Osteoblast (primary cell): ENCODE measurements at regions not wholly inside any gene's neighbourhood (a gene's known extent, or its start where the extent isn't known, plus 50 kb on each side); places are given as distances from the start of the nearest gene placed in this dataset.

Experiments used
- DNase-seq: peaks from one replicate; pipeline ENCODE4 v3.0.0; 2011; ENCODE audit warnings: low spot score, mixed read lengths; ENCODE audit not compliant: insufficient read length; ENCODE audit errors: missing footprints
- H2AFZ ChIP-seq: 2 replicates; pipeline ENCODE4 v1.6.0; 2011; ENCODE audit warnings: mild to moderate bottlenecking, low read length
- H3K27ac ChIP-seq: 2 replicates; pipeline ENCODE4 v1.5.1; 2011; ENCODE audit warnings: mild to moderate bottlenecking, low read depth, low read length, moderate library complexity
- H3K27me3 ChIP-seq: 2 replicates; pipeline ENCODE4 v1.6.0; 2012; ENCODE audit warnings: mild to moderate bottlenecking, control low read depth, inconsistent platforms, low read length, moderate library complexity; ENCODE audit not compliant: insufficient read depth
- H3K36me3 ChIP-seq: 2 replicates; pipeline ENCODE4 v1.5.1; 2011; ENCODE audit warnings: mild to moderate bottlenecking, low read length, control low read depth, moderate library complexity; ENCODE audit not compliant: insufficient read depth
- H3K4me1 ChIP-seq: 2 replicates; pipeline ENCODE4 v1.5.1; 2011; ENCODE audit warnings: mild to moderate bottlenecking, low read length, control low read depth, moderate library complexity; ENCODE audit not compliant: insufficient read depth
- H3K4me2 ChIP-seq: 2 replicates; pipeline ENCODE4 v1.6.0; 2011; ENCODE audit warnings: mild to moderate bottlenecking, low read length; ENCODE audit not compliant: insufficient read depth
- H3K4me3 ChIP-seq: fragments of 200-600 bp; sonication (generic); 3 replicates; pipeline ENCODE4 v1.5.1; 2012; ENCODE audit warnings: mild to moderate bottlenecking, low read length, inconsistent platforms; ENCODE audit not compliant: insufficient read depth
- H3K79me2 ChIP-seq: 2 replicates; pipeline ENCODE4 v1.6.0; 2012; ENCODE audit warnings: mild to moderate bottlenecking, low read length, control low read depth, inconsistent platforms; ENCODE audit not compliant: insufficient read depth
- H3K9me3 ChIP-seq: 2 replicates; pipeline ENCODE4 v1.5.1; 2011; ENCODE audit warnings: low read depth, low read length, control low read depth
- H4K20me1 ChIP-seq: 2 replicates; pipeline ENCODE4 v1.6.0; 2012; ENCODE audit warnings: mild to moderate bottlenecking, low read length, control low read depth; ENCODE audit not compliant: insufficient read depth
- TF ChIP-seq, protein P1 (sequence below): IDR thresholded peaks from 2 replicates; pipeline ENCODE4 v1.5.1; 2011; ENCODE audit warnings: mild to moderate bottlenecking, low read depth, low read length, moderate library complexity; ENCODE audit errors: extremely low read depth

DNA sequence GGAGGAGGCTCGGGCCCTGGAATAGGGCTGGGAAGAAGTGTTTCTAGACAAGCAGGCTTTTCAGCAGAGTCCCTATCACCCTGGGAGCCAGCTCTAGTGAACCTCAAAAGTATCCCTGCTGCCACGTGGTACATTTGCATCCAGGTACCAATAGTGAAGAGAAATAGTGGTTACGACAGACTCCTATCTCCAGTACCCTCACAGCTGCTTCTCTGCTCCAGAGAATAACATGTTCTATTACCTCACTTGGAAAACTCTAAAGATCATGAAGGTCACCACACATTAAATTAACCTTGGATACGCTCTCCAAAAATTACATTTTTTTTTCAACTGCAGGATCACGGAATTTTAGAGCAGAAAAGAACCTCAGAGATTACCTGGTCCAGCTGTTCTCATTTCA lies 230.4 kb upstream of the PLD5 start:
- Histone ChIP-seq H3K4me3 (no peak overlapping the region), H3K36me3 (no peaks in the 10 kb centered on the region), H3K27ac (no peak overlapping the region), H3K27me3 (no peaks in the 10 kb centered on the region), H3K9me3 (no peaks in the 10 kb centered on the region), H2AFZ (no peak overlapping the region), H4K20me1 (no peaks in the 10 kb centered on the region), H3K4me1 (no peaks in the 10 kb centered on the region), H3K4me2 (no peak overlapping the region), H3K79me2 (no peaks in the 10 kb centered on the region)
- no peak for DNase-seq
- TF ChIP-seq, protein P1, sequence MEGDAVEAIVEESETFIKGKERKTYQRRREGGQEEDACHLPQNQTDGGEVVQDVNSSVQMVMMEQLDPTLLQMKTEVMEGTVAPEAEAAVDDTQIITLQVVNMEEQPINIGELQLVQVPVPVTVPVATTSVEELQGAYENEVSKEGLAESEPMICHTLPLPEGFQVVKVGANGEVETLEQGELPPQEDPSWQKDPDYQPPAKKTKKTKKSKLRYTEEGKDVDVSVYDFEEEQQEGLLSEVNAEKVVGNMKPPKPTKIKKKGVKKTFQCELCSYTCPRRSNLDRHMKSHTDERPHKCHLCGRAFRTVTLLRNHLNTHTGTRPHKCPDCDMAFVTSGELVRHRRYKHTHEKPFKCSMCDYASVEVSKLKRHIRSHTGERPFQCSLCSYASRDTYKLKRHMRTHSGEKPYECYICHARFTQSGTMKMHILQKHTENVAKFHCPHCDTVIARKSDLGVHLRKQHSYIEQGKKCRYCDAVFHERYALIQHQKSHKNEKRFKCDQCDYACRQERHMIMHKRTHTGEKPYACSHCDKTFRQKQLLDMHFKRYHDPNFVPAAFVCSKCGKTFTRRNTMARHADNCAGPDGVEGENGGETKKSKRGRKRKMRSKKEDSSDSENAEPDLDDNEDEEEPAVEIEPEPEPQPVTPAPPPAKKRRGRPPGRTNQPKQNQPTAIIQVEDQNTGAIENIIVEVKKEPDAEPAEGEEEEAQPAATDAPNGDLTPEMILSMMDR: no peak

DNA sequence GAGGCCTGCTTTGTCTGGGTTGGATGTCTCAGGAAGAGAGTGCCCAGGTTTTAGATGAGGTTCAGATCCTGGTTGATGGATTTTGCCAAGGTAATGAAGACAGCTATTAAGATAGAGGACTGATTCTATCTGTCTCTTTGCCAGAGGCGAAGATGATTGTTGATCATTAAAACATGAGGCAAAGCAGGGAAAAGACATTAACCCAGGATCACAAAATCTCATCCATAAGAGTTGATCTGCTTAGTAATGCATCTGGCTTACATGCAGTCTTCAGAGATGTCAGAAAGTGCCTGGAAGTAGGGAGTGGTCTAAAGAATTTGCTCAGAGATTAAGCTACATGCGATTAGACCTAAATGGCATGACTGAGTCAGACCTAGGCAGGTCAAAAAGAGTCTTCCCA lies 229.6 kb upstream of the PLD5 start:
- Histone ChIP-seq H3K4me2 (no peak overlapping the region), H3K4me1 (no peaks in the 10 kb centered on the region), H3K27ac (no peak overlapping the region), H3K27me3 (no peaks in the 10 kb centered on the region), H3K9me3 (no peaks in the 10 kb centered on the region), H3K4me3 (no peak overlapping the region), H3K79me2 (no peaks in the 10 kb centered on the region), H4K20me1 (no peaks in the 10 kb centered on the region), H2AFZ (no peak overlapping the region), H3K36me3 (no peaks in the 10 kb centered on the region)
- no peak for DNase-seq
- TF ChIP-seq, protein P1: no peak

DNA sequence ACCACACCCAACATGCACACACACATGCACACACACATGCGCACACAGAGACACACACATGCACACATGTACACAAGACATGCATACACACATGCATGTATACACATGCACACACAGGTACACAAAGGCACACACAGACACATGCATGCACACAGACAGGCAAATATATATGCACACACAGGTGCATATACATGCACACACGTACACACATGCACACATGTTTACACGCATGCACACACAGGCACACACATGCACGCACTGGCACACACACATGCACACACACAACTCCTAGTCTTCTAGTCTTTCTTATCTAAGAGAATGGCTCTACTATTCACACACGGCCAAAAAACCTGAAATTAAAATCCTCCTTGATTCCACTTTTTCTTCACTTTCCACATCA lies 222.7 kb upstream of the PLD5 start:
- Histone ChIP-seq H3K4me2 (no peak overlapping the region), H4K20me1 (no peaks in the 10 kb centered on the region), H3K4me3 (no peak overlapping the region), H3K4me1 (no peaks in the 10 kb centered on the region), H3K27ac (no peak overlapping the region), H3K79me2 (no peaks in the 10 kb centered on the region), H2AFZ (no peak overlapping the region), H3K9me3 (peaks cover 3% of the 10 kb centered on the region), H3K36me3 (no peaks in the 10 kb centered on the region), H3K27me3 (no peaks in the 10 kb centered on the region)
- TF ChIP-seq, protein P1: no peak
- DNase-seq: no peak

DNA sequence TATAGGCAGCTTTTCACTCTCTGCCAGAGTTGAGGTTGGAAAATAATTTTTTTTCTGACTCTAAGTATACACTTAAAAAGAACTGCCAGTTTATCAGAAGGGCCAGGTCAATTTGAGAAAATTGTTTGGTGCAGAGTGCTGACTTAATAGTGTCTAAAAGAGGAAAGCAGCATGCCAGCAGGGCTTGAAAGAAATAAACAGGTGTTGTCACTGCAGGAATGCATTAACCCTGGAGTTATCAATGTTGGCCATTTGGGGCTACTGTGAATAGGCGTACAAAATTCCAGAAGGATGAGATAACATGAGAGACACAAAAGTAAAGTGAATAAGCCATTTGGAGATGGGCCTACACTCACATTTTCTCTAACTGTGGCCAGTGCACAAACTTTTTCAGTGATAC lies 220.6 kb upstream of the PLD5 start:
- Histone ChIP-seq H3K79me2 (no peaks in the 10 kb centered on the region), H4K20me1 (no peaks in the 10 kb centered on the region), H3K4me2 (no peak overlapping the region), H3K36me3 (no peaks in the 10 kb centered on the region), H3K27ac (no peak overlapping the region), H3K4me3 (no peak overlapping the region), H3K9me3 (peaks cover 3% of the 10 kb centered on the region), H2AFZ (no peak overlapping the region), H3K4me1 (no peaks in the 10 kb centered on the region), H3K27me3 (no peaks in the 10 kb centered on the region)
- no peak for DNase-seq
- TF ChIP-seq, protein P1: no peak
